HG02885 (cell line): ENCODE measurements at regions not wholly inside any gene's neighbourhood (a gene's known extent, or its start where the extent isn't known, plus 50 kb on each side); places are given as distances from the start of the nearest gene placed in this dataset.

Experiments used
- ATAC-seq: cut with Tn5 transposase; IDR thresholded peaks from one replicate; pipeline ENCODE4 v1.9.1; 2021; ENCODE audit warnings: mild to moderate bottlenecking; ENCODE audit not compliant: unreplicated experiment, poor library complexity

DNA sequence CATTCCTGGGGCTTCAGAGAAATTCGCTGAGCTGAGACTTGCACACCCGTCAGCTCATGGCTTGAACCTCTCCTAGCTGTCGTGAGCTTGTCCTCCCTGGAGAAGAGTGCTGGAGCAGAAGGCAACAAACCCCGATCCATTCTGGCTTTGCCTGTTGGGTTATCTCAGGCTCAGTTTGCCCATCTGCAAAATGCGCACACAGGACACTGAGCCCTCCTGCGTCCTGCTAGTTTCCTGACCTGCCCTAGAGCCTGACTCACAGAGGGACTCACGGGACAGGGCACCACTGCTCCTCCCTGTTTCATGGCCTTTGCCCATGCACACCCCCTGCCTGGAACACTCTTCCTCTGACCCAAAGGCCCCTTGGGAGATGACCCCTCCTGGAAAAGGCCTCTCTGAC is 365.0 kb downstream of the MN1 start:
- no peak for ATAC-seq

DNA sequence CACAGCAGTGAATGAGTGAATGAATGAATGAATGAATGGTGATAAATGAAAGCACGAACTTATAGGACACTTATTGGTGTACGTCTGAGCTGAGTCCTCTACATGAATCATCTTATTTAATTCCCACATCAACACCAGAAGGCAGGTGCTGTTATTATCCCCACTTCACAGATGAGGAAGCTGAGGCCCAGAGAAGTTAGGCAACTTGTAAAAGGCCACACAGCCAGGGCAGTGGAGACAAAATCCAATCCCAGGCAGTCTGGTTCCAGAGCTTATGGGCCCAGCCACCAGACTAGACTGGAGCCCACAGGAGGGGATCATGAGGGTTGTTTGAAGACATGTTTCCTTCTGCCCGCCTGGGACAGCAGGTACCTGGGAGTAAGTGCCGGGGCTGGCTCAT is 364.0 kb downstream of the MN1 start:
- ATAC-seq: no peak

DNA sequence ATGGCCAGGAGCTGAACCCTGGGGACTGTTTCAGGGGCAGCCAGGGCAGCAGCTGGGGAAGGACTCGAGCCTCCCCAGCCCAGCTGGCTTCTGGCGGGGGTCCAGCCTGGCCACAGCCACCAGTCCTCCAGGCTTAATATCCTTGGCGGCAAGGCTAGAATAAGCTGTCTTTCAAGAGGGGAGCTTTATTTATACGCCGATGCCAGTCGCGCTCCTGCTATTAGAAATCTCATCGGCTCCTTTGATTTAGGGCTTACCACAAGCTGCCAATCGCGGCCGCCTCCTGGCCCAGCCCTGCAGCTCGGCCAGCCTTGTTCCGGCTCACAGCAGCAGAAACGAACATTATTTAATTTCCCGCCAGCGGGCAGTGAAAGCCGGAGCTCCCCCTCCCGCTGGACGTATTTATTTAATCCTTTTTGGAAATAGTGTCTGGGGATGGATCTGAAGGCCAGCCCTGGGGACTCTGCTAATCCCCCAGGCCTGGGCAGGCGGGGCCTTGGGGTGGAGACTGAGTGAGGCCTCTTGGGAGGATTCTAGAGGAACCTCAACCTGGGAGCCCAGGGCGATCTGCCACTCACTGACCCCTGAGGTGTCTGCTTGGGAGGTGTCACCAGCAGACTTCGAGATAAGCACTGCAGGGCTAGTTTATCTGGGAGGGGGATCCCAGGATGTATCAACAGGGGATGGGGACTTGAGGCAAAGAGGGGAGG is 363.1 kb downstream of the MN1 start:
- no peak for ATAC-seq

DNA sequence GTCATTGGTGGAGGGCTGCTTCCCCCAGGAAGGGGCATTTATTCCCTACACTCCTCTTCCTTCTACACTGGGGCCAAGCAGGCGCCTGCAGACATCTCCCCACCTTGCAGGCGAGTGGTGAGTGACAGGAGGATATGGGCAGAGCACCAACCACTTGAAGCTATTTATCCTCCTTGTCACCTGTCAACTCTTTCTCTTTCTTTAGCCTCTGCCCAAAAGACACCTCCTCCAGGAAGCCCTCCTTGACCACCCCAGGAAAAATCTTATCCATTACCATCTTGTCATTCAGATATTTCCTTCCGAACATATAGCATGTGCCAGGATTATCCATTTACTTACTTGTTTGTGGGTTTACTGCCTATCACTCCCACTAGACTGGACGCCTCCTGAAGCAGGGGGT is 362.4 kb downstream of the MN1 start:
- ATAC-seq: no peak

DNA sequence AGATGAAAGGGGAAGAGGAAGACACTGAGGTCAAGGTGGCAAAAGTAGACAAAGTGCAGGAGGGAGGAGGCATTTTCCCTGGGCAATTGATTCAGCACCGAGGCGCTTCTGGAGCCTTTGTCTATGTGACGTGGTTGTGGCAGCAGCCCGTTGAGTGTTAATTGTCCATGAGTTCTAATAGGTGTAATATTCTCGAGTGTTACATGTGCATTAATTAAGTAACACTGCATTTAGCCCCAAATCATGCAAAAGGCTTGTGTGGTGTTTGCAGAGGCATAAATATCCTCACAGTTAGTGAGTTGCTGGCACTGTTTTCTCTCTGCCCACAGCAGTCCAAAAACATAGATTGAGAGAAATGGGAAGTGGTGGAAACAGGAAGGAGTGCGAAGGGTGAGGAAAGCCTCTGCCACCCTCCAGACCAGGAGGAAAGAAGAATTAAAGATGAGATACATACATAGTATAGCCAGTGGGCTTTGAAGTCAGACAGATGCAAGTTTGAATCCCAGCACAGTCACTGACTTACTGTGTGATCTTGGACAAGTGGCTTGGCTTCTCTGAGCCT is 361.2 kb downstream of the MN1 start:
- ATAC-seq: no peak

DNA sequence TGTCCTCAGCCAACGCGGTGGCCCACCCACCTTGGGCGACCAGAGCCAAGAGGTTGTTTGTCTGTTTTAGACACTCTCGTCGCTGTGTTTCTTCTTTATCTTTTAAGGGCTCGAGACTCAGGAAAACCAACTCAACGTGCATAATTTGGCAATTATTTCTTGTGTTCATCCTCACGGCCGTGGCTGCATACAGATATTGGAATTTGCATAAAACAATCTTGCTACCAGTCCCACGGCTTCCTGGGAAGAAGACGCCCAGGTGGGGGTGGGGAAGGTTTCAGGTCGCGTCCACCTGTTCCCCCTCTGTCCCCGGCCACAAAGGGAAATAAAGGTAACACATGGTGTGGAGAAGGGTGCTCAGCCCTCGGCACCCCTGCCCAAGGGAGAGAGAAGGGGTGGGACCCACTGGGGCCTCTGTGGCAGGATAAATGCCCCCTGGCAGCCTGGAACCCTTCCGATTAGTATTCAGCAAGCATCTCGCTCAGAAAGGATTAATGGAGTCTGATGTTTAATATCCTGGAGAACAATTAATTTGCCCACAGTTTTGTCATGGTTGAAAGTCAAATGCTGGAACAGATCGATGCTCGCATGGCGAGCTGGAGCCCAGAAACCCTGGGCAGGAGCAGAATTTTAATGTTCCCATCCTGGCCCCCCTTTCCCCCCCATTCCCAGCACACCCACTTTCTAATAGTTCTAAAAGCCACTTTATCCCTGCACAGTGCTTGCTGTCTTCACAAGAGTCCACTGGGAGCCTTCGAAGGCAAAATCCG is 359.7 kb downstream of the MN1 start:
- ATAC-seq: no peak

DNA sequence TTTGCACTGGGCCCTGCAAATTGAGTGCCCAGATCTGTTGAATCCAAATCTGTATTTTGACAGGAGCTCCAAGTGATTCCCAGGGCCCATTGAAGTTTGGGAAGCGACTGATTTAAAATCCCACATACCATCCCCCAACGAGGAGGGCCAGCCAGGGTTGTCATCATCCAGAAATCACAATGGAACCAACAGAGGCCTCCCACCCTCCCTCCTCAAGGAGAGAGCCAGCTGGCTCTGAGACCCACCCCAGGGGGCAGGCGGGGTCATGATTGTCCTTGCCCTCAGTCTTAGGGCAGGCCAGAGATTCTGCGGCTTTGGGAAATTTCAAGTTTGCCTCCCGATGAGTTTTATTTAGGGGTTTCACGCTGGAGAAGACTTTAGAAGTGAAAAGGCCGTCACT is 358.2 kb downstream of the MN1 start:
- no peak for ATAC-seq

DNA sequence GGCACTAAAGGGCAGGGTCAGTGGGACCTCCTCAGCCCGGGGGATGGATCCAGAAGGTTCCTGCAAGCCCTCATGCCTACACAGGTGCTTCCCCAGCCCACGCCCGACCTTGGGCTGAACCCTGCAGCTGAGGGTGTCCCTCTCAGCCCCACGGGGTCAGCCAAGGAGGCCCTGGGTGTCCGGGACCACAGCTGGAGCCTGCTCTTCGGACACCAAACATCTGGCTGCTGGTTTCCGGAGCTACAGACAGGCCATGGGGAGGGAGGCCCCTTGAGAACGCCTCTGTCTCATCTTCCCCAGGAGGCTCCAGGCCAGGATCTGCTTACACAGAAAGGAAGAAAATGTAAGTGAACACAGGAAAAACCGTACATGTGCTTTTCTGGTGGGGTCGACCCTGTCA is 355.7 kb downstream of the MN1 start:
- ATAC-seq: no peak

DNA sequence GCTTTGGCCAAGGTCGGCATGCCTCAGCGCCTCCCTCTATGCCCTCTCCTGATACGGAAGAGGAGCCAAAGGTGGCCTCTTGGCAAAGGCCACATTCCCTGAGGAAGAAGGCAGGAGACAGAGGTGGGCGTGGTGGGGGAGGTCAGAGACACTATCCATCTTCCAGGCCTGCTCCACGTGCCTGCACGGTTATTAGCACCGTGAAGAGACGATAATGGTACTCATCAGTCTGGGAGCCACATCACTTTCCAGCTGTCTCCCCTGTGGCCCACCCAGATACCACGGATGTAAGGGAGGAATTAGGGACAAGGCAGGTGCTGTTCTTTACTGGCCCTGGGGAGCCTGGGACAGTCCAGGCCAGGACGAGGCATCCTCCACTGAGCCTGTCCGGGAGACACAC is 354.3 kb downstream of the MN1 start:
- no peak for ATAC-seq

DNA sequence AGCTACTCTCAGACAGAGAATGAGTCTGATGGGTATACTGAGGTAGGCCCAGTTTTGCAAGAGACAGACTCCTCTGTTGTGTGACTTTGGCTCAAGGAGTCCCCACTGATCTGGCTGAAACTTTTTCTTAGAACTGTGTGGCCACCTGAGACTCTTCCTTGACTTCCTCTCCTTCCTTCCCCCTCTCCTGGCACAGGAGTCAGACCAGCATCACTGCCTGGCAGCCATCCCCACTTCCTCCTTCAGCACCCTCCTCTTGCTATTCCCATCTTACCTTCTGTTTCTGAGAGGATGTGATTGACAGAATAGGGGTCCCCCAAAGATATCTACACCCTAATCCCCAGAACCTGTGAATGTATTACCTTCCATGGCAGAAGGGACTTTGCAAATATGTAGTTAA is 351.1 kb downstream of the MN1 start:
- ATAC-seq: no peak

DNA sequence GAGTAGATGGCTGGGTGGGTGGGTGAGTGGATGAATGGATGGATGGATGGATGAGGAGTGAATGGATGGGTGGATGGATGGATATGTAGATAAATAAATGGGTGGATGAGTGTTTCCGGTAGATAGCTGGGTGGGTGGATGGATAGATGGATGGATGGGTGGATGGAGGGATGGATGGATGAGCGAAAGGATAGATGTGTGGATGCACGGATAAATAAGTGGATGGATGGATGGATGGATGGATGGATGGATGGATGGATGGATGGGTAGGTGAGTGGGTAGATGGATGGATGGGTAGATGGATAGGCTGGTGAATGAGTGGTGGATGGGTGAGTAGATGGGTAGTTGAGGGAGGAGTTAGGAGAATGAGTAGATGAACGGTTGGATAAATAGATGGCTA is 349.3 kb downstream of the MN1 start:
- ATAC-seq: no peak

DNA sequence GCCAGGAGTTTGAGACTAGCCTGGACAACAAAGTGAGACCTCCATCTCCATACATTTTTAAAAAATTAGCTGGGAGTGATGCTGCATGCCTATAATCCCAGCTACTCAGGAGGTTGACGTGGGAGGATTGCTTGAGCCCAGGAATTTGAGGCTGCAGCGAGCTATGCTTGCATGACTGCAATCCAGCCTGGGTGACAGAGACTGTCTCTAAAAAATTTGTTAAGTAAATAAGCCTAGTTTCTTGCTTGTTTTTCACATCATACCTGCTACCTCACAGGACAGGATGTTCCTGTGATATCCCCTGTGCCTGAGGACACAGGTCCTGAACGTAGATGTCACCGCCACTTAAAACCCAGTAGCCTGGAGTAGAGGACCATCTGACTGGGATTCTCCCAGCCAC is 348.6 kb downstream of the MN1 start:
- ATAC-seq: no peak

DNA sequence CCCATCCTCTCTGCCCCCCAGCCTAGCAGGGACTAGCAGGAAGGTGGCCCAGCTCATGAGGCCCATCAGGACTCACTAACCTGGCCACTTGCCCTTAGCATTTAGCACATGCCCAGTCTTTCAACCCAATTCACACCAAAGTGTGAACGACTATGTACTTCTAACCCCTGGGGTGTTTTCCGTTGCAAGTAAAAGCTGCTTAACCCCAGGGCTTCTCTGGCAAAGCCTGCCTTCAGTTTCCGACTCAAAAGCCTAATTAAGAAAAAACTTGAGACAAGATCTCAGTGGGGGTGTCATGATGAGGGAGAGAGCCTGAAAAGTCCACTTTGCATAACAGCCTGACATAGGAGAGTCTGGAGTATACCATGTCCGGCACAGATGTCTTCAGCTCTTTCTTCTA is 347.8 kb downstream of the MN1 start:
- no peak for ATAC-seq

DNA sequence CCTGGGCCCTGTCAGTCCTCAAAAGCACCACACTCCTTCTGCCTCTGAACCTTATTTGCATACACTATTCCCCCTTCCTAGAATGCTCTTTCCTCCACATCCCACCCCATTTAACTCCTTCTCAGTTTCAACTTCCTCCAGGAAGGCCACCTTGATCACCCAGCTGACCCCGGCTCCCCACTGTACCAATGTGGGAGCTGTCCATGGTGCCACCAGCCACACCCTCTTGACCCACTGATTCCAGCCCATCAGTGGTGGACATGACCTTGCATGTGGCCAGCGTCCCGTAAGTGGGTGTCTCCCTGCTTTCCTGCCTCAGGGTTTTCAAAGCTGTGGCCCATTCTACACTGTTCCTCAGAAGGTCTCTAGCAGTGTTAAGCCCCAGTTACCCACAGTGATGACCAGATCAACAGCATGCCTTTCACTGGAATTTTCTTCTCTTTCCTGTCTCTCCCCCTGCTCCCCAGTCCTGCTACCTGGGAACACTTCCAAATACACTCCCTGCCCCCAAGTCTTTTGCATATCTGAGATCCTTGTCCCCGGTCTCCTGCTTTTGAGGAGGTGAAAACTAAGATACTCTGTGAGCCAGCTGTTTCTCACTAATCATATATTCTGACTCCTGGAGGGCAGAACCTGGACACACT is 346.6 kb downstream of the MN1 start:
- ATAC-seq: no peak

DNA sequence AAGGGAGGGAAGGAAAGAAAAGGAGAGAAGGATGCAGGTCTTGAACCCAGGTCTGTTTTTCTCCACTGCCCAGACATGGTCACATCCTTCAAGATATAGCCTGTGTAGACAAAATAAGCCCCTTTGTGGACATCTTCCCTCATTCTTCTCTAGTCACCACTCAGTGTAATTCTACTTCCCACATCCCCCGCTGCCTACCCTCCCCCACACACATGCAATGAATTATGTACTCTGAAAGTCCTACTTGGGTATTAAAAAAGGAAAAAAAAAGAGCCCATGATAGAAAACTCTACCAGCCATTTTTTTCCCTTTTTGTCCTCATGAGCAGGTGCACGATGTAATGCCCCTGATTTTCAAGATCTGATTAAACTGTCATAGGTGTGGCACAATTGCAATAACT is 346.0 kb downstream of the MN1 start:
- no peak for ATAC-seq

DNA sequence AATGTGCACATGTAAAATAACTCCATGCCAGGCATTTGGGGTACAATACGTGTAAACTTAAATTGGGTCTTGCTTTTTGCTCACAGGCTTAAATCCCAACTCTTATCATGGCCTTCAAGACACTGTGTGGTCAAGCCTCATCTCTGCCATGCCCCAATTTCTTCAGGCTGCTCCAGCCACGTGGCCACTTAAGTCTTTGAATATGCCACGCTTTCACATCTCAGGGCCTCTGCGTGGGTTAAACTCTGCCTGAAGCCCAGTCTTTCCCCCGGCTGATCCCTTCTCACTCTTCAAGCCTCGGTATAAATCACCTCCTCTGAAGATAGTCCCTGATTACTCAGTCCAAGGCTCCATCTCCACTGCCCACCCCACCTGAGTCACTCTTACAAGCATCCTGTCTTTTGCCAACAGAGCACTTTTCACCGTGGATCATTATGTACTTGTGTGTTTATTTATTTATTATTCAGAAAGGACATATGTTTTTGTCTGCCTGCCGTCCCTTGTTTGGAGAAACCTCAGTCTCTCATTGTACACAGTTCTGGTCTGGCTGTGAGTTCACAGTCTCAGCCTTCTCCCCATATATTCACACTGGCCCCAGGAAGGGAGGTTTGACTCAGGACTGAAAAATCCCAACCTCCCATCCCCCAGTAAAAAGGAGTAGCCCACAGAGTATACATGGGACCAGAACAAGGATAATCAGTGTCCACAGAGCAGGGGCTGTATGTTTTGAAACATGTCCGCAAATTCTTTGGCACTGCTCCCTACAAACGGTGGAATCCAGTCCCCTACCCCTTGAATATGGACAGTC is 344.7 kb downstream of the MN1 start:
- ATAC-seq: no peak

DNA sequence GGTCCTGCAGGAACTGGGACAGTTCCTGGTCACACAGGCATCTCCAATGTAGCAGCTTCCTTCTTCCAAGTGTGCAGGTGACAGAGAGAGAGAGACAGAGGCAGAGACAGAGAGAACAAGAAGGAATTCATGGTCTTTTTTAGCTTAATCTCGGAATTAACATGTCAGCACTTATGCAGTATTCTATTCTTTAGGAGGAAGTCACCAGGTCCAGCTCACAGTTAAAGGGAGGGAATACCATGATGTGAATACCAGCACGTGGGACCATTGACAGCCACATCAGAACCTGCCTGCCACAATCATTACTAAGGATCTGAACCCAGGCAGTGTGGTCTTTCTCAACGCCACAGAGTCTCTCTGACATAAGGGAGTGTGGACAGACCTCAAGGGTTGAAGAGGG is 341.6 kb downstream of the MN1 start:
- ATAC-seq: no peak

DNA sequence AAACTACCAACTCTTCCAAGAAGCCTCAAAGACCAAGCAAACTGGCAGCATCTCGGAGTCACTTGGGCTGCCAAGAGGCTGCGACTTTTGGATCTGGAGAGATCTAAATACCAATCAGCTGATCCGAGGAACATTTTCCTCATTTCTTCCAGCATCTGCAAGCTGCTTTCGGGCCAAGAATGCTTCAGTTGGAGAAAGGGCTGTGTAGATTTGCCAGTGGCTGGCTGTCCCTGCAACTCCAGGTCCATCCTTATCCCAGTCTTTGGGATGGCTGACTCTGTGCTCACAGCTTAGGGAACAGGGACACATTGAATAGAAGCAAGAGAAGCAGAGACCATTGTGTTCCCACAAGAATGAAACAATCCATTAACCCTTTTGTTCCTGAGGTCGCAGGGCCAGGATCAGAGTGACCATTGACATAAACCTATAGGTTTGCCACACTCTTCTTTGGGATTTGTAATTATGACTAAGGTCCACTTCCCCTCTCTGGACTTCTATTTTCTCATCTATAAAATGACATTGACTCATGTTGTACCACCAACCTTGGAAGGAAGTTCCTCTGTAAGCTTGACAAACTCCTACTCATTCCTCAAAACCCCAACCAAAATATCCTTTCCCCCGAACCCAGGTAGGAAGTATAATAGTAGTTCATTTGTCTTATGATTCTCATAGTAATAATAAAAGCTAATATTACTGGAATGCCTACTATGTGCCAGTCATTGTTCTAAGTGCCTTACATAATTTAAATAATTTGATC is 340.8 kb downstream of the MN1 start:
- ATAC-seq: no peak

DNA sequence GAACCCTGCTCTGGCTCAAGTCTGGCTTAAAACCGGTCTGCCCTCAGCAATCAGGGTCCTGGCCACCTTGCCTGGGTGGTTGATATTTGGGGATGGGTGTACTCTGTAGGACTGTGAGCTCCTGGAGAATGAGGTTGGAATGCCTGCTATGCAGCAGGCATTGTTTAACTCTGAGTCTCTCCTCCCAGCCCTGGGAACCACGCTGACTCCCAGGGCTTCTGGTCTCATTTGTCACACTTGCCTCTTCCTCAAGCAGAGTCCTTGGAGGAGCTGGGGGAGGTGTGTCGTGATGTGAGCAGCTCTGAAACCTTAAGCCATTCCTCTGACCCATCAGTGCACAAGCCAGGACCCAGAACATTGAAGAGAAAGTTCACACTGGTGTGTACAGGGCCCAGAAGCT is 340.1 kb downstream of the MN1 start:
- ATAC-seq: no peak

DNA sequence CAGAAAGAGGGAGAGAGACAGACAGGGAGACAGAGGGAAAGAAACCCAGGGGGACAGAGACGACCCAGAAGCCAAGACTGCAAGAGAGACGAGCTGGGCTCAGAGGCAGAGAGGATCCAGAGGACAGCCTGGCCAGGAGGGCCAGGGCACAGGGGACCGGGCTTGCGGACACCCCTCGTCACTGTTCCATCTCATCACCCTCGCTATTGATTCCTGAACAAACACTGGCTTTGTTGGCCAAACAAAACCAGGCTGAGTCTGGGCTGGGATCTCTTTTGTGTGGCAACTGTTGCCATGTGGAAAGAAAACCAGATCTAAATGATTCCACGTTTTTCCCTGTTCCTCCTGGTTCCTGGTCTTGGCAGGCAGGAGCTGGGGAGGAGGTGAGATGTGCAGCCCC is 339.4 kb downstream of the MN1 start:
- ATAC-seq: no peak
